SK-N-SH treated with all-trans-retinoic acid at 6 μM for 48 hours (cell line): ENCODE measurements at regions not wholly inside any gene's neighbourhood (a gene's known extent, or its start where the extent isn't known, plus 50 kb on each side); places are given as distances from the start of the nearest gene placed in this dataset.

Experiments
- GLIS3 ChIP-seq: fragments of 250-450 bp; sonication (Bioruptor Pico); IDR thresholded peaks from 2 replicates; pipeline ENCODE4 v1.5.0; 2020; ENCODE audit warnings: mild to moderate bottlenecking, moderate library complexity
- RARB ChIP-seq: fragments of 250-450 bp; sonication (Bioruptor Pico); IDR thresholded peaks from 2 replicates; pipeline ENCODE4 v1.8.0; 2021; ENCODE audit warnings: mild to moderate bottlenecking, moderate library complexity
- TOX ChIP-seq: fragments of 250-450 bp; sonication (Bioruptor Pico); IDR thresholded peaks from 2 replicates; pipeline ENCODE4 v1.8.0; 2021; ENCODE audit warnings: mild to moderate bottlenecking, moderate library complexity, borderline replicate concordance
- ZFP30 ChIP-seq: fragments of 450-650 bp; formaldehyde crosslinking; IDR thresholded peaks from 2 replicates; pipeline ENCODE4 v1.5.0; 2022; ENCODE audit warnings: mild to moderate bottlenecking, moderate library complexity
- ZNF565 ChIP-seq: fragments of 450-650 bp; formaldehyde crosslinking; conservative IDR thresholded peaks from 2 replicates; pipeline ENCODE4 v1.5.0; 2020; ENCODE audit warnings: low read depth, mild to moderate bottlenecking, moderate library complexity
- TF ChIP-seq, protein P1 (sequence below): fragments of 250-450 bp; sonication (Bioruptor Pico); IDR thresholded peaks from 2 replicates; pipeline ENCODE4 v1.8.0; 2020; ENCODE audit warnings: mild to moderate bottlenecking, moderate library complexity, borderline replicate concordance

- TF ChIP-seq GLIS3 (CRISPR knock-in tag) (no peak), ZFP30 (CRISPR knock-in tag) (no peak), TOX (no peak), ZNF565 (CRISPR knock-in tag) (no peak), RARB (CRISPR knock-in tag) (no peak)
- TF ChIP-seq, protein P1, sequence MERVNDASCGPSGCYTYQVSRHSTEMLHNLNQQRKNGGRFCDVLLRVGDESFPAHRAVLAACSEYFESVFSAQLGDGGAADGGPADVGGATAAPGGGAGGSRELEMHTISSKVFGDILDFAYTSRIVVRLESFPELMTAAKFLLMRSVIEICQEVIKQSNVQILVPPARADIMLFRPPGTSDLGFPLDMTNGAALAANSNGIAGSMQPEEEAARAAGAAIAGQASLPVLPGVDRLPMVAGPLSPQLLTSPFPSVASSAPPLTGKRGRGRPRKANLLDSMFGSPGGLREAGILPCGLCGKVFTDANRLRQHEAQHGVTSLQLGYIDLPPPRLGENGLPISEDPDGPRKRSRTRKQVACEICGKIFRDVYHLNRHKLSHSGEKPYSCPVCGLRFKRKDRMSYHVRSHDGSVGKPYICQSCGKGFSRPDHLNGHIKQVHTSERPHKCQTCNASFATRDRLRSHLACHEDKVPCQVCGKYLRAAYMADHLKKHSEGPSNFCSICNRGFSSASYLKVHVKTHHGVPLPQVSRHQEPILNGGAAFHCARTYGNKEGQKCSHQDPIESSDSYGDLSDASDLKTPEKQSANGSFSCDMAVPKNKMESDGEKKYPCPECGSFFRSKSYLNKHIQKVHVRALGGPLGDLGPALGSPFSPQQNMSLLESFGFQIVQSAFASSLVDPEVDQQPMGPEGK (CRISPR knock-in tag), result no peak
Measured at GRCh38 chrX:118261151-118261550, 84.8 kb upstream of the WDR44 start.
